WTC11 (cell line): ENCODE measurements at regions not wholly inside any gene's neighbourhood (a gene's known extent, or its start where the extent isn't known, plus 50 kb on each side); places are given as distances from the start of the nearest gene placed in this dataset.

ENCODE experiments used
- ATAC-seq: fragments of 200-7000 bp; cut with Tn5 transposase; 2 replicates; pipeline ENCODE4 v1.10.0; 2021; ENCODE audit warnings: mild to moderate bottlenecking, moderate library complexity
- CTCF ChIA-PET: fragments of 300-600 bp; sonication (Branson Sonifier 250); formaldehyde crosslinking; loops from one replicate; lab custom pipeline; 2021; ENCODE audit warnings: antibody characterized with exemption; lab: Charles Lee
- POLR2A ChIA-PET: fragments of 350-600 bp; sonication (Branson Sonifier 250); formaldehyde crosslinking; loops from one replicate; lab custom pipeline; 2021; ENCODE audit warnings: antibody characterized with exemption; lab: Charles Lee
- DNase-seq: peaks from one replicate; pipeline ENCODE4 v3.0.0; 2021; ENCODE audit warnings: low spot score
- H3K27ac Mint-ChIP-seq: 2 replicates; pipeline ENCODE4 v1.8.0; 2021; ENCODE audit warnings: mixed read lengths
- H3K27me3 Mint-ChIP-seq: 2 replicates; pipeline ENCODE4 v1.8.0; 2021; ENCODE audit warnings: low read depth, mild to moderate bottlenecking, moderate library complexity, mixed read lengths
- H3K36me3 Mint-ChIP-seq: 2 replicates; pipeline ENCODE4 v1.8.0; 2021; ENCODE audit warnings: mixed read lengths
- H3K4me1 Mint-ChIP-seq: 2 replicates; pipeline ENCODE4 v1.8.0; 2022; ENCODE audit warnings: mixed read lengths
- H3K4me3 Mint-ChIP-seq: 2 replicates; pipeline ENCODE4 v1.8.0; 2021; ENCODE audit warnings: mild to moderate bottlenecking, moderate library complexity, mixed read lengths
- H3K9me3 Mint-ChIP-seq: 2 replicates; pipeline ENCODE4 v1.8.0; 2021; ENCODE audit warnings: mixed read lengths
- CDX4 ChIP-seq: fragments of 250-450 bp; sonication (Bioruptor Pico); IDR thresholded peaks from 2 replicates; pipeline ENCODE4 v1.9.0; 2021; ENCODE audit warnings: moderate library complexity, mild to moderate bottlenecking, inconsistent platforms, borderline replicate concordance
- CREB1 ChIP-seq: sonication (generic); formaldehyde crosslinking; IDR thresholded peaks from 2 replicates; pipeline ENCODE4 v1.8.0; 2023; ENCODE audit warnings: mild to moderate bottlenecking, missing genetic modification reagents
- E2F4 ChIP-seq: sonication (generic); formaldehyde crosslinking; IDR thresholded peaks from 2 replicates; pipeline ENCODE4 v1.8.1; 2022; ENCODE audit warnings: low read depth, mild to moderate bottlenecking, moderate library complexity, missing genetic modification reagents, borderline replicate concordance
- ESRRA ChIP-seq: sonication (generic); formaldehyde crosslinking; IDR thresholded peaks from 2 replicates; pipeline ENCODE4 v1.8.1; 2022; ENCODE audit warnings: mild to moderate bottlenecking, missing genetic modification reagents, borderline replicate concordance
- GABPB1 ChIP-seq: sonication (generic); formaldehyde crosslinking; IDR thresholded peaks from 2 replicates; pipeline ENCODE4 v1.8.1; 2023; ENCODE audit warnings: mild to moderate bottlenecking, missing genetic modification reagents
- GRHL2 ChIP-seq: fragments of 250-450 bp; sonication (Bioruptor Pico); IDR thresholded peaks from 2 replicates; pipeline ENCODE4 v1.8.0; 2022; ENCODE audit warnings: mild to moderate bottlenecking, moderate library complexity; ENCODE audit not compliant: insufficient replicate concordance, severe bottlenecking
- GTF2I ChIP-seq: fragments of 250-450 bp; sonication (Bioruptor Pico); conservative IDR thresholded peaks from 2 replicates; pipeline ENCODE4 v1.4.0; 2021; ENCODE audit warnings: mild to moderate bottlenecking
- IRF1 ChIP-seq: sonication (generic); formaldehyde crosslinking; IDR thresholded peaks from 2 replicates; pipeline ENCODE4 v1.8.0; 2023; ENCODE audit warnings: missing genetic modification reagents
- MLX ChIP-seq: sonication (generic); formaldehyde crosslinking; IDR thresholded peaks from 2 replicates; pipeline ENCODE4 v1.8.1; 2023; ENCODE audit warnings: mild to moderate bottlenecking, missing genetic modification reagents, moderate library complexity
- MXD4 ChIP-seq: fragments of 250-450 bp; sonication (Bioruptor Pico); IDR thresholded peaks from 2 replicates; pipeline ENCODE4 v1.8.0; 2021; ENCODE audit warnings: mild to moderate bottlenecking, moderate library complexity, borderline replicate concordance
- NFE2L1 ChIP-seq: sonication (generic); formaldehyde crosslinking; IDR thresholded peaks from 2 replicates; pipeline ENCODE4 v1.8.1; 2023; ENCODE audit warnings: missing genetic modification reagents
- NR3C1 ChIP-seq: sonication (generic); formaldehyde crosslinking; conservative IDR thresholded peaks from 2 replicates; pipeline ENCODE4 v1.8.1; 2023; ENCODE audit warnings: low read depth, mild to moderate bottlenecking, missing genetic modification reagents
- PRRX2 ChIP-seq: fragments of 250-450 bp; sonication (Bioruptor Pico); IDR thresholded peaks from 2 replicates; pipeline ENCODE4 v1.8.0; 2021; ENCODE audit warnings: mild to moderate bottlenecking
- SMAD3 ChIP-seq: sonication (generic); formaldehyde crosslinking; IDR thresholded peaks from 2 replicates; pipeline ENCODE4 v1.8.0; 2022; ENCODE audit warnings: missing genetic modification reagents, mild to moderate bottlenecking, borderline replicate concordance
- SMAD4 ChIP-seq: sonication (generic); formaldehyde crosslinking; IDR thresholded peaks from 2 replicates; pipeline ENCODE4 v1.8.0; 2022; ENCODE audit warnings: mild to moderate bottlenecking, missing genetic modification reagents
- TEAD1 ChIP-seq: sonication (generic); formaldehyde crosslinking; IDR thresholded peaks from 2 replicates; pipeline ENCODE4 v1.8.0; 2022; ENCODE audit warnings: mild to moderate bottlenecking, missing genetic modification reagents
- TP53 ChIP-seq: sonication (generic); formaldehyde crosslinking; IDR thresholded peaks from 2 replicates; pipeline ENCODE4 v1.8.1; 2023; ENCODE audit warnings: mild to moderate bottlenecking, missing genetic modification reagents
- ZNF317 ChIP-seq: sonication (generic); formaldehyde crosslinking; IDR thresholded peaks from 2 replicates; pipeline ENCODE4 v1.8.1; 2023; ENCODE audit warnings: low read depth, mild to moderate bottlenecking, moderate library complexity, missing genetic modification reagents, borderline replicate concordance
- TF ChIP-seq, protein P1 (sequence below): sonication (generic); formaldehyde crosslinking; IDR thresholded peaks from 2 replicates; pipeline ENCODE4 v1.8.0; 2022; ENCODE audit warnings: mild to moderate bottlenecking, missing genetic modification reagents
- TF ChIP-seq, protein P2 (sequence below): sonication (generic); formaldehyde crosslinking; IDR thresholded peaks from 2 replicates; pipeline ENCODE4 v1.8.1; 2022; ENCODE audit warnings: low read depth, missing genetic modification reagents, borderline replicate concordance
- TF ChIP-seq, protein P3 (sequence below): sonication (generic); formaldehyde crosslinking; IDR thresholded peaks from 2 replicates; pipeline ENCODE4 v1.8.0; 2022; ENCODE audit warnings: mild to moderate bottlenecking, missing genetic modification reagents
- TF ChIP-seq, protein P4 (sequence below): sonication (generic); formaldehyde crosslinking; IDR thresholded peaks from 2 replicates; pipeline ENCODE4 v1.8.1; 2023; ENCODE audit warnings: mild to moderate bottlenecking, missing genetic modification reagents, moderate library complexity
- TF ChIP-seq, protein P5 (sequence below): sonication (generic); formaldehyde crosslinking; IDR thresholded peaks from 2 replicates; pipeline ENCODE4 v1.8.1; 2022; ENCODE audit warnings: missing genetic modification reagents, borderline replicate concordance
- TF ChIP-seq, protein P6 (sequence below): sonication (generic); formaldehyde crosslinking; IDR thresholded peaks from 2 replicates; pipeline ENCODE4 v1.8.1; 2022; ENCODE audit warnings: mild to moderate bottlenecking, missing genetic modification reagents, moderate library complexity, borderline replicate concordance

- no peak for ATAC-seq
- Mint-ChIP-seq H3K27ac (no peak overlapping the region), H3K36me3 (peaks cover 44% of the 10 kb centered on the region), H3K27me3 (peaks cover 22% of the 10 kb centered on the region), H3K4me3 (no peak overlapping the region), H3K9me3 (peaks cover 30% of the 10 kb centered on the region), H3K4me1 (no peaks in the 10 kb centered on the region)
- CTCF ChIA-PET, result no interaction called here
- no peak for TF ChIP-seq GTF2I (CRISPR knock-in tag)
- TF ChIP-seq, protein P1, sequence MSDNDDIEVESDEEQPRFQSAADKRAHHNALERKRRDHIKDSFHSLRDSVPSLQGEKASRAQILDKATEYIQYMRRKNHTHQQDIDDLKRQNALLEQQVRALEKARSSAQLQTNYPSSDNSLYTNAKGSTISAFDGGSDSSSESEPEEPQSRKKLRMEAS (CRISPR knock-in tag), result no peak
- TF ChIP-seq, protein P2, sequence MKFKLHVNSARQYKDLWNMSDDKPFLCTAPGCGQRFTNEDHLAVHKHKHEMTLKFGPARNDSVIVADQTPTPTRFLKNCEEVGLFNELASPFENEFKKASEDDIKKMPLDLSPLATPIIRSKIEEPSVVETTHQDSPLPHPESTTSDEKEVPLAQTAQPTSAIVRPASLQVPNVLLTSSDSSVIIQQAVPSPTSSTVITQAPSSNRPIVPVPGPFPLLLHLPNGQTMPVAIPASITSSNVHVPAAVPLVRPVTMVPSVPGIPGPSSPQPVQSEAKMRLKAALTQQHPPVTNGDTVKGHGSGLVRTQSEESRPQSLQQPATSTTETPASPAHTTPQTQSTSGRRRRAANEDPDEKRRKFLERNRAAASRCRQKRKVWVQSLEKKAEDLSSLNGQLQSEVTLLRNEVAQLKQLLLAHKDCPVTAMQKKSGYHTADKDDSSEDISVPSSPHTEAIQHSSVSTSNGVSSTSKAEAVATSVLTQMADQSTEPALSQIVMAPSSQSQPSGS (CRISPR knock-in tag), result no peak
- TF ChIP-seq CREB1 (CRISPR knock-in tag), result no peak
- TF ChIP-seq, protein P3, sequence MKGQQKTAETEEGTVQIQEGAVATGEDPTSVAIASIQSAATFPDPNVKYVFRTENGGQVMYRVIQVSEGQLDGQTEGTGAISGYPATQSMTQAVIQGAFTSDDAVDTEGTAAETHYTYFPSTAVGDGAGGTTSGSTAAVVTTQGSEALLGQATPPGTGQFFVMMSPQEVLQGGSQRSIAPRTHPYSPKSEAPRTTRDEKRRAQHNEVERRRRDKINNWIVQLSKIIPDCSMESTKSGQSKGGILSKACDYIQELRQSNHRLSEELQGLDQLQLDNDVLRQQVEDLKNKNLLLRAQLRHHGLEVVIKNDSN, result no peak
- no peak for TF ChIP-seq GABPB1 (CRISPR knock-in tag)
- no peak for TF ChIP-seq MXD4
- no peak for TF ChIP-seq NR3C1
- no peak for TF ChIP-seq GRHL2
- no peak for TF ChIP-seq PRRX2 (CRISPR knock-in tag)
- no peak for TF ChIP-seq ESRRA (CRISPR knock-in tag)
- no peak for TF ChIP-seq ZNF317 (CRISPR knock-in tag)
- POLR2A ChIA-PET, result no interaction called here
- no peak for DNase-seq
Measured at GRCh38 chr9:61666849-61667371, 477.1 kb downstream of the SPATA31A7 start.

DNA sequence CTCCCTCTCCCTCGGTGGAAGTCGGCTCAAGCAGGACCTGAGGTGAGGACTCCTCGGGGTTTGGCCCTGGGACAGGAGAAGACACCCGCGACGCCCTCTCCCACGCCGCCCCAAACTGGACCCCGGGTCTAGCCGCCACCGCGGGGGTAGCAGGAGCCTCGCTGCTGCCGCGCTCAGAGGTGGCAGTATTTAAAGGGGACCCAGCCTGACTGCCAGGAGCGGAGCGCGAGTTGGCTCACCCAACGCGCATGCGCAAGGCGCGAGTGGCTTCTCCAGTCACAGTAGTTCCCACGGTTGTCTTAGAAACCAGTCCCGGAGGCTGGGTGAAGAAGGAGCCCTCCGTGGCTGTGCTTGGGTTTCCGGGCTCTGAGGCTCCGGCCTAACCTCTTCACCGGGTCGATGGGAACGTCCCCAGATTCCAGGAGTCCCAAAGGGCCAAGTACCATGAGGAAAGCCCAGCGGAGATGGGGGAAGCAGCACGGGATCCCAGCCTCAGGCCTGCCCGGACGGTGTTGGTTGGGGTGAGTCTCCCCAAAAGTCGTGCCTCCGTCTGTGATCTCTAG is 477.8 kb downstream of the SPATA31A7 start:
- peaks cover 24% of the 10 kb centered on the region for H3K27me3 Mint-ChIP-seq
- no peaks in the 10 kb centered on the region for H3K4me1 Mint-ChIP-seq
- CTCF ChIA-PET, result no interaction called here
- no peak overlapping the region for H3K4me3 Mint-ChIP-seq
- no peak for DNase-seq
- H3K36me3 Mint-ChIP-seq, result peaks cover 47% of the 10 kb centered on the region
- H3K9me3 Mint-ChIP-seq, result peaks cover 33% of the 10 kb centered on the region
- H3K27ac Mint-ChIP-seq, result no peak overlapping the region
- no peak for ATAC-seq
- POLR2A ChIA-PET, result no interaction called here
- TF ChIP-seq TEAD1 (CRISPR knock-in tag) (no peak), E2F4 (CRISPR knock-in tag) (no peak), TP53 (CRISPR knock-in tag) (no peak), SMAD4 (CRISPR knock-in tag) (no peak), NFE2L1 (CRISPR knock-in tag) (no peak), SMAD3 (CRISPR knock-in tag) (no peak), IRF1 (CRISPR knock-in tag) (no peak), CREB1 (CRISPR knock-in tag) (no peak), MLX (no peak), CDX4 (no peak)
- TF ChIP-seq, protein P4, sequence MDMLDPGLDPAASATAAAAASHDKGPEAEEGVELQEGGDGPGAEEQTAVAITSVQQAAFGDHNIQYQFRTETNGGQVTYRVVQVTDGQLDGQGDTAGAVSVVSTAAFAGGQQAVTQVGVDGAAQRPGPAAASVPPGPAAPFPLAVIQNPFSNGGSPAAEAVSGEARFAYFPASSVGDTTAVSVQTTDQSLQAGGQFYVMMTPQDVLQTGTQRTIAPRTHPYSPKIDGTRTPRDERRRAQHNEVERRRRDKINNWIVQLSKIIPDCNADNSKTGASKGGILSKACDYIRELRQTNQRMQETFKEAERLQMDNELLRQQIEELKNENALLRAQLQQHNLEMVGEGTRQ, result no peak
- TF ChIP-seq, protein P5, sequence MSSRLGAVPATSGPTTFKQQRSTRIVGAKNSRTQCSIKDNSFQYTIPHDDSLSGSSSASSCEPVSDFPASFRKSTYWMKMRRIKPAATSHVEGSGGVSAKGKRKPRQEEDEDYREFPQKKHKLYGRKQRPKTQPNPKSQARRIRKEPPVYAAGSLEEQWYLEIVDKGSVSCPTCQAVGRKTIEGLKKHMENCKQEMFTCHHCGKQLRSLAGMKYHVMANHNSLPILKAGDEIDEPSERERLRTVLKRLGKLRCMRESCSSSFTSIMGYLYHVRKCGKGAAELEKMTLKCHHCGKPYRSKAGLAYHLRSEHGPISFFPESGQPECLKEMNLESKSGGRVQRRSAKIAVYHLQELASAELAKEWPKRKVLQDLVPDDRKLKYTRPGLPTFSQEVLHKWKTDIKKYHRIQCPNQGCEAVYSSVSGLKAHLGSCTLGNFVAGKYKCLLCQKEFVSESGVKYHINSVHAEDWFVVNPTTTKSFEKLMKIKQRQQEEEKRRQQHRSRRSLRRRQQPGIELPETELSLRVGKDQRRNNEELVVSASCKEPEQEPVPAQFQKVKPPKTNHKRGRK (CRISPR knock-in tag), result no peak
- TF ChIP-seq, protein P6, sequence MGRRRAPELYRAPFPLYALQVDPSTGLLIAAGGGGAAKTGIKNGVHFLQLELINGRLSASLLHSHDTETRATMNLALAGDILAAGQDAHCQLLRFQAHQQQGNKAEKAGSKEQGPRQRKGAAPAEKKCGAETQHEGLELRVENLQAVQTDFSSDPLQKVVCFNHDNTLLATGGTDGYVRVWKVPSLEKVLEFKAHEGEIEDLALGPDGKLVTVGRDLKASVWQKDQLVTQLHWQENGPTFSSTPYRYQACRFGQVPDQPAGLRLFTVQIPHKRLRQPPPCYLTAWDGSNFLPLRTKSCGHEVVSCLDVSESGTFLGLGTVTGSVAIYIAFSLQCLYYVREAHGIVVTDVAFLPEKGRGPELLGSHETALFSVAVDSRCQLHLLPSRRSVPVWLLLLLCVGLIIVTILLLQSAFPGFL (CRISPR knock-in tag), result no peak
- TF ChIP-seq, protein P1 (CRISPR knock-in tag), result no peak
